Activated gamma-delta T cell treated with anti-CD3 and anti-CD28 coated beads, Interleukin-2, amount 50 U/mL, for 16 hours (primary cell): ENCODE measurements at regions not wholly inside any gene's neighbourhood (a gene's known extent, or its start where the extent isn't known, plus 50 kb on each side); places are given as distances from the start of the nearest gene placed in this dataset.
"Not testable (repeated sequence)": the region's sequence is repeated elsewhere in the genome, so short reads cannot be mapped to it uniquely, and the experiment has no call there.

Source experiments
- DNase-seq: peaks from one replicate; pipeline ENCODE4 v3.0.0-alpha.2; 2020; ENCODE audit warnings: low read depth

- DNase-seq, result no peak
Observed at GRCh38 chr1:56267611-56268010, 311.8 kb downstream of the PLPP3 start.

GRCh38 chr1:56266359-56266758 is 313.0 kb downstream of the PLPP3 start:
- DNase-seq, result no peak

GRCh38 chr1:56265216-56265615 is 314.1 kb downstream of the PLPP3 start:
- DNase-seq, result no peak

GRCh38 chr1:56263908-56264307 is 315.5 kb downstream of the PLPP3 start:
- no peak for DNase-seq

GRCh38 chr1:56258371-56258770 is 321.0 kb downstream of the PLPP3 start:
- DNase-seq, result no peak

- DNase-seq, result no peak
Observed at GRCh38 chr1:56257726-56258125, 321.6 kb downstream of the PLPP3 start.

GRCh38 chr1:56256153-56257000 is 323.0 kb downstream of the PLPP3 start:
- no peak for DNase-seq

GRCh38 chr1:56255516-56256152 is 323.7 kb downstream of the PLPP3 start:
- no peak for DNase-seq

GRCh38 chr1:56254130-56254529 is 325.2 kb downstream of the PLPP3 start:
- DNase-seq, result no peak

GRCh38 chr1:56250809-56251208 is 328.6 kb downstream of the PLPP3 start:
- DNase-seq, result no peak

GRCh38 chr1:56249234-56249633 is 330.1 kb downstream of the PLPP3 start:
- no peak for DNase-seq

GRCh38 chr1:56248138-56248537 is 331.2 kb downstream of the PLPP3 start:
- no peak for DNase-seq

- not testable (repeated sequence) for DNase-seq
Observed at GRCh38 chr1:56246726-56247125, 332.6 kb downstream of the PLPP3 start.

GRCh38 chr1:56240400-56240799 is 339.0 kb downstream of the PLPP3 start:
- no peak for DNase-seq

- DNase-seq, result no peak
Observed at GRCh38 chr1:56237491-56238064, 341.8 kb downstream of the PLPP3 start.

GRCh38 chr1:56236688-56237087 is 342.7 kb downstream of the PLPP3 start:
- DNase-seq, result no peak

- DNase-seq, result no peak
Observed at GRCh38 chr1:56235909-56236510, 343.4 kb downstream of the PLPP3 start.

GRCh38 chr1:56229186-56229585 is 350.2 kb downstream of the PLPP3 start:
- no peak for DNase-seq

GRCh38 chr1:56227886-56228285 is 351.5 kb downstream of the PLPP3 start:
- DNase-seq, result no peak

- DNase-seq, result no peak
Observed at GRCh38 chr1:56227401-56227800, 352.0 kb downstream of the PLPP3 start.

- no peak for DNase-seq
Observed at GRCh38 chr1:56225964-56226815, 353.2 kb downstream of the PLPP3 start.

- DNase-seq, result no peak
Observed at GRCh38 chr1:56223968-56224367, 355.4 kb downstream of the PLPP3 start.
